Mesothelial cell of epicardium (in vitro differentiated cells): ENCODE measurements at regions not wholly inside any gene's neighbourhood (a gene's known extent, or its start where the extent isn't known, plus 50 kb on each side); places are given as distances from the start of the nearest gene placed in this dataset.

ENCODE experiments used
- DNase-seq, 2 experiments: peaks; one replicate each; pipeline ENCODE4 v3.0.0; 2021; ENCODE audit warnings: low spot score in 2 of 2; ENCODE audit not compliant: unreplicated experiment in 2 of 2
- H3K27ac Mint-ChIP-seq: 2 replicates; pipeline ENCODE4 v1.8.0; 2021; ENCODE audit warnings: mixed read lengths
- H3K27me3 Mint-ChIP-seq: 2 replicates; pipeline ENCODE4 v1.8.0; 2021; ENCODE audit warnings: low read depth, mixed read lengths
- H3K36me3 Mint-ChIP-seq: 2 replicates; pipeline ENCODE4 v1.8.0; 2021; ENCODE audit warnings: mixed read lengths
- H3K4me1 Mint-ChIP-seq: 2 replicates; pipeline ENCODE4 v1.8.0; 2021; ENCODE audit warnings: mixed read lengths
- H3K4me3 Mint-ChIP-seq: 2 replicates; pipeline ENCODE4 v1.8.0; 2021; ENCODE audit warnings: mild to moderate bottlenecking, moderate library complexity, mixed read lengths
- H3K9me3 Mint-ChIP-seq: 2 replicates; pipeline ENCODE4 v1.8.0; 2021; ENCODE audit warnings: mixed read lengths
- CTCF ChIP-seq: fragments of 200-600 bp; sonication (generic); IDR thresholded peaks from one replicate; pipeline ENCODE4 v1.5.0; 2021; ENCODE audit warnings: antibody characterized with exemption; ENCODE audit not compliant: unreplicated experiment

GRCh38 chr5:156036640-156037039, 290.3 kb upstream of the SGCD start:
- Mint-ChIP-seq H3K4me1 (peaks cover 9% of the 10 kb centered on the region), H3K27ac (no peak overlapping the region), H3K27me3 (no peaks in the 10 kb centered on the region), H3K9me3 (no peaks in the 10 kb centered on the region), H3K4me3 (no peak overlapping the region), H3K36me3 (no peaks in the 10 kb centered on the region)
- TF ChIP-seq CTCF = no peak
- DNase-seq = no peak

- no peak overlapping the region for H3K27ac Mint-ChIP-seq
- peaks cover 9% of the 10 kb centered on the region for H3K4me1 Mint-ChIP-seq
- H3K4me3 Mint-ChIP-seq = no peak overlapping the region
- TF ChIP-seq CTCF = no peak
- H3K9me3 Mint-ChIP-seq = no peaks in the 10 kb centered on the region
- no peak for DNase-seq
- H3K36me3 Mint-ChIP-seq = no peaks in the 10 kb centered on the region
- no peaks in the 10 kb centered on the region for H3K27me3 Mint-ChIP-seq
Observed at GRCh38 chr5:156037151-156037909, 289.6 kb upstream of the SGCD start.

- Mint-ChIP-seq H3K9me3 (peaks cover 25% of the 10 kb centered on the region), H3K27me3 (no peaks in the 10 kb centered on the region), H3K27ac (no peak overlapping the region), H3K4me3 (no peak overlapping the region), H3K4me1 (peaks cover 4% of the 10 kb centered on the region), H3K36me3 (no peaks in the 10 kb centered on the region)
- no peak for TF ChIP-seq CTCF
- no peak for DNase-seq
Observed at GRCh38 chr5:156042726-156043125, 284.2 kb upstream of the SGCD start.

GRCh38 chr5:156043351-156043750, 283.6 kb upstream of the SGCD start:
- TF ChIP-seq CTCF = no peak
- H3K9me3 Mint-ChIP-seq = peaks cover 25% of the 10 kb centered on the region
- no peak overlapping the region for H3K4me3 Mint-ChIP-seq
- DNase-seq = no peak
- no peaks in the 10 kb centered on the region for H3K27me3 Mint-ChIP-seq
- H3K27ac Mint-ChIP-seq = no peak overlapping the region
- no peaks in the 10 kb centered on the region for H3K36me3 Mint-ChIP-seq
- H3K4me1 Mint-ChIP-seq = no peaks in the 10 kb centered on the region

GRCh38 chr5:156051972-156052371, 275.0 kb upstream of the SGCD start:
- DNase-seq = no peak
- TF ChIP-seq CTCF = no peak
- H3K36me3 Mint-ChIP-seq = no peaks in the 10 kb centered on the region
- no peak overlapping the region for H3K27ac Mint-ChIP-seq
- H3K9me3 Mint-ChIP-seq = peaks cover 9% of the 10 kb centered on the region
- peaks cover 2% of the 10 kb centered on the region for H3K27me3 Mint-ChIP-seq
- H3K4me3 Mint-ChIP-seq = no peak overlapping the region
- peaks cover 2% of the 10 kb centered on the region for H3K4me1 Mint-ChIP-seq
